ENCODE measurements at regions not wholly inside any gene's neighbourhood (a gene's known extent, or its start where the extent isn't known, plus 50 kb on each side); places are given as distances from the start of the nearest gene placed in this dataset.

- DNase-seq (ENCODE audit: low read depth) = no peak
These were observed 270.6 kb downstream of the PBX3 start for GRCh38 chr9:126017758-126018157.

DNA sequence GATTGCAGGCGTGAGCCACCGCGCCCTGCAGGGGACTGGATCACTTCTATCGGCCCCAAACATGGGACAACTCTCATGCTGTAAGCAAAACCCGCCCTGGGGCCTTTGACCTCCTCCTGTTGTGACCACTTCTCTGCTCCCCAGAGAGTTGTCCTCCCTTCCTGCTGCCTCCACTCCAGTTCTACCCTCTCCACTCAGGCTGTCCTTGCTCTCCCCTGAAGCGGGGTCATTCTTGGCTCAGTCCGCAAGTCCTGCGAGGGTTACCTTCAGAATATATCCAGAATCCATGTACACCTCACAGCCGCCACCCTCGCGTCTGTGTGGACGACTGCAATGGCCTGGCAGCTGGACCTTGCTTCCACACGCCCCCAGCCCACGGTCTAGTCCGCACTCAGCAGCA is 273.7 kb downstream of the PBX3 start:
- DNase-seq (ENCODE audit: low read depth) = no peak

- no peak for DNase-seq (ENCODE audit: low read depth)
These were observed 276.8 kb downstream of the PBX3 start for GRCh38 chr9:126023962-126024361.

DNA sequence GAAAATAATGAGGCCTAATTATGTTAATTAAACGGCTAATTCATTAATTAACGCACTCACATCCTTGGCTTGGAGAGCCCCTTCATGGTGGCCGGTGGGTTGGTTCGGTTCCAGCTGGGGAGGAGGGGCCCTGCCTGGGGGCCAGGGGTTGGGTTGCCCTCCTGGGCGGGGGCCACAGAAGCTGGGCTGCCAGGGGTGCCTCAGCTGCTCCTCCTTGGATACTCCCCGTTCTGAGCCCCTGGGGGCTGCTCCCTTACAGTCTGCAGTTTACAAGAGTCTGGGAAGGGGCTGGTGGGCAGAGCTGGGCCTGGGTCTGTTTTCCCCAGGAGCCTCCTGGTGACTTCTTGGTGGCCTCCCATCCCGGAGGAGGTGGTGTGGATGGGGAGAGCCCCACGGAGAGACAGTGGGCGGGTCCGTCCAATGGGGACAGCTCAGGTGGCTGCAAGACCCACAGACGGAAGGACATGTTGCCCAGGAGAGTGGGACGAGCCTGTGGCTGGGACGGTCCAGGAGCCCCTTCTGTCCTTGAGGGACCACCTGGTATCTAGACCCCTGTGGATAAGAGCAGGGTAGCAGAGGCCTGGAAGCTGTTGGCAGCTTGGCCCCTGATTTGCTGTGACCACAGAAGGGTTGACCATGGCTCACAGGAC is 277.5 kb downstream of the PBX3 start:
- DNase-seq (ENCODE audit: low read depth) = no peak

- no peak for DNase-seq (ENCODE audit: low read depth)
These were observed 278.8 kb downstream of the PBX3 start for GRCh38 chr9:126025991-126026390.

- DNase-seq (ENCODE audit: low read depth) = no peak
These were observed 280.4 kb downstream of the PBX3 start for GRCh38 chr9:126027566-126027965.

DNA sequence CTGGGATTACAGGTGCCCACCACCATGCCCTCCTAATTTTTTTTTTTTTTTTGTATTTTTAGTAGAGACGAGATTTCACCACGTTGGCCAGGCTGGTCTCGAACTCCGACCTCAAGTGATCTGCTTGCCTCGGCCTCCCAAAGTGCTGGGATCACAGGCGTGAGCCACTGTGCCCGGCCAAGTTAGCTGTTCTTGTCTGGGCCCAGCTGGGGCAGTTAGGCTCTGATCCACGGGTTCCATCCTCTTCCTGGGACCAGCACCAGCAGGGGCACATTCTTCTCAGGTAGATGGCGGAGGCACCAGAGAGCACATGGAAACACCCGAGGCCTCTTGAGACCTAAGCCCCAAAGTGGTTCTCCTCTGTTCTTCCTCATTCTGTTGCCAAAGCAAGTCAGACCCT is 281.6 kb downstream of the PBX3 start:
- DNase-seq (ENCODE audit: low read depth) = no peak

GRCh38 chr9:126030716-126031115 is 283.5 kb downstream of the PBX3 start:
- no peak for DNase-seq (ENCODE audit: low read depth)

- no peak for DNase-seq (ENCODE audit: low read depth)
These were observed 283.9 kb downstream of the PBX3 start for GRCh38 chr9:126031116-126031515.

DNA sequence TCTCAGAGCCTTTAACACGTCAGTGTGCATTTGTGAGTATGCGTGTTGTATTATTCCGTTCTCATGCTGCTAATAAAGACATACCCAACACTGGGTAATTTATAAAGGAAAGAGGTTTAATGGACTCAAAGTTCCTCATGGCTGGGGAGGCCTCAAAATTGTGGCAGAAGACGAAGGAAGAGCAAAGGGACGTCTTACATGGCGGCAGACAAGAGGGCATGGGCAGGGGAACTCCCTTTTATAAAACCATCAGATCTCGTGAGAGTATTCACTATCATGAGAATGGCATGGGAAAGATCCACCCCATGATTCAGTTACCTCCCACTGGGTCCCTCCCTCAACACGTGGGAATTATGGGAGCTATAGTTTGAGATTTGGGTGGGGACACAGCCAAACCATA is 285.0 kb downstream of the PBX3 start:
- no peak for DNase-seq (ENCODE audit: low read depth)

GRCh38 chr9:126033318-126033717 is 286.1 kb downstream of the PBX3 start:
- no peak for DNase-seq (ENCODE audit: low read depth)

GRCh38 chr9:126033956-126034355 is 286.8 kb downstream of the PBX3 start:
- no peak for DNase-seq (ENCODE audit: low read depth)

- no peak for DNase-seq (ENCODE audit: low read depth)
These were observed 289.7 kb downstream of the PBX3 start for GRCh38 chr9:126036881-126037291.

DNA sequence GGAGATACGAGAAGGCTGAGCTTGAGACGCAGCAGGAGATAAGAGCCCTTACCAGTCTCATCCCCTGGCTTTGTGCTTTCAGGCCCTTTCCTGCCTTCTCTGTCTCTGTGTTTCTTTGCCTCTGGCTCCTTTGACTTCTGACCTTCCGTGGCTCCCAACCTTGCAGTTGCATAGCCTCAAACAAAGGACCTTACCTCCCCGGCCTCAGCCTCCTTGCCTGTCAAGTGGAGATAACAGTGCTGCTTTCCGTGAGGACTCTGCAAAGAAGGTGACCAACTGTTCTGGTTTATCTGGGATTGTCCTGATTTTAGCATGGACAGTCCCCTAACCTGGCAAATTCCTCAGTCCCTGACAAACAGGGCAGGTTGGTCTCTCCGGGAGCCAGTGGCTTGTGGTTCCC is 287.8 kb upstream of the MVB12B start:
- no peak for DNase-seq (ENCODE audit: low read depth)

GRCh38 chr9:126043681-126044080 is 282.9 kb upstream of the MVB12B start:
- no peak for DNase-seq (ENCODE audit: low read depth)

GRCh38 chr9:126049088-126049487 is 277.5 kb upstream of the MVB12B start:
- no peak for DNase-seq (ENCODE audit: low read depth)

DNA sequence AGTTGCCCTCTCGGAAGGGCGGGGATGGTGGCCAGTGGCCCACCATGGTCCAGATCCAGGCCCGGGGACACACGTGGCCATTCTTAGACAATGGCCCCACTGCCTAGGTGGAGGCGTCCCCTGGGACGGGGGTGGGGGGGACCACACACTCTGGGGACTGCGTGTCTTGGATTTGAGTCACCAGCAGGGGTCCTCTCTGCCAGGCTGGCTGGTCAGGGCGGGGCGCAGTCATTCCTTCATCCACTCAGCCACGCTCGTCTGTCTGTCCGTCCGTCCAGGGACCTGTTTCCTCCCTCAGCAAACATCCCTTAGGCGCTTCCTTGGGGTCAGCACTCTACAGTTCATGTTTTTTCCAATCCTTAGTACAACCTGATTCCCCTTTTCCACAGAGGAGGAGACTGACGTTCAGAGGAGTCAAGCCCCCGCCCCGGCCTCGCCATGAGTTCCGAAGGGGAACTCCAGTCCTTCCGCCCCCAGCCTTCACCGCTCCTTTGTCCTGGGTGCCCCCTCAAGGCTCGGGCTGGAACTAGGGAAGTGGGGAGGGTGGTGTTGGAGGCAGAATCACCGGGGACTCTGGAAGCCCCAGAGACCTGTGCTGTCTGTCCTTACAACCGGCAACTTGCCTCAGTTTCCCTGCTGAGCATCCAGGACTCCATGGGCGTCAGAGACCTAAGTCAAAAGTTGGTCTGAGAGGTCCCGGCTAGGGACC is 276.6 kb upstream of the MVB12B start:
- DNase-seq (ENCODE audit: low read depth) = no peak

DNA sequence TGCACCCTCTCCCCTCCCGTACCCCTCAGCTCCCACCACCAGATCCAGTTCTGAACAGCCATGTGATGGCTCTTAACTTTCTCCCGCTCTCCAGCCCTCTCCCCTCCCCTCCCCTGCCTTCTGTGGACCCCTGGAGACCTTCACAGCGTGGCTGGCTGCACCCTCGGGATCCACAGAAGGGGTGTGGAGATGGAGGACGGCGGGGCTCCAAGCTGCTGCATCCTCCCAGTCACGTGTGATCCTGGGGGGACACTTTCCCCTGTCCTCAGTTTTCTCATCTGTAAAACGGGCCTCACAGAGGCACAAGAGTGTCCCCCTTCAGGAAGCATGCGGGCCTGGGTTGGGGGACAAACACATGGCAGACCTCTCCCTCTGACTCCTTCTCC is 276.0 kb upstream of the MVB12B start:
- no peak for DNase-seq (ENCODE audit: low read depth)

DNA sequence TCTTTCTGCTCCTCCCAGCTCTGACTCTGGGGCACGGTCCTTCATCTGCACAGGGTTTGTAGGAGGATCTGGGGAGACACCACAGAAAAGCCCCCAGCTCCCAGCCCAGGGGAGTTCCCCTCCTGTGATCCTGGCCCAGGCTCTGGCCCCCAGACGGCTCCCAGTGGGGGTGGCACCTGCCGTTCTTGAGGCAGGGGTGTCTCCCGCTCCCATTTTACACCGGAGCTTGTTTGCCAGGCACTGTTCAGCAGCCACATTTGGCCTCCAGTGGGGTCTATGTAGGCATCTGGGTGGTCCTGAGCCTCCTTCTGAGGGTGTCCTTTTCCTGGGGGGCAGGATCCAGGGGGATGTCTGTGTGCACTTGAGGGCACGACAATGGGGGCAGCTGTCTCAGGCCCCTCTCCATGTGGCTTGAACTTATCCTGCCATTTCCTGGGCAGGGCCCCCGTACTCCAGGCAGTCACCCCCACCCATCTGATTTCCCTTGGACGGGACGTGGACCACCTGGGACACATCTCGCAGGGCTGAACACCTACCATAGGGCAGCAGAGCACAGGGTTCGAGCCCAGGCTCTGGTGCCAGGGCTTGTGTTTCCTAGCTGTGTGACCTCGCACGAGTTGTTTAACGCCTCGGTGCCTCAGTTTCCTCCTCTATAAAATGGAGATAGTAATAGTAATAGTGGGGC is 275.0 kb upstream of the MVB12B start:
- no peak for DNase-seq (ENCODE audit: low read depth)

GRCh38 chr9:126052791-126053190 is 273.8 kb upstream of the MVB12B start:
- DNase-seq (ENCODE audit: low read depth) = no peak

- DNase-seq (ENCODE audit: low read depth) = no peak
These were observed 272.7 kb upstream of the MVB12B start for GRCh38 chr9:126053913-126054312.

GRCh38 chr9:126055381-126055985 is 271.1 kb upstream of the MVB12B start:
- no peak for DNase-seq (ENCODE audit: low read depth)

All from stimulated activated CD8-positive, alpha-beta memory T cell treated with anti-CD3 and anti-CD28 coated beads, Interleukin-7, amount 100 ng/mL, for 24 hours (primary cell).